Transverse colon (tissue), 4 donors: ENCODE measurements at regions not wholly inside any gene's neighbourhood (a gene's known extent, or its start where the extent isn't known, plus 50 kb on each side); places are given as distances from the start of the nearest gene placed in this dataset.

Experiments
- DNase-seq: peaks from one replicate; pipeline ENCODE4 v3.0.0-alpha.2; 2019
- H3K27ac ChIP-seq, 4 donors: fragments of 200-600 bp; sonication (generic); 2 replicates each; pipeline ENCODE4 v1.5.1; 2016 to 2018; ENCODE audit warnings: inconsistent platforms in 4 of 4
- H3K27me3 ChIP-seq: fragments of 200-600 bp; sonication (generic); 2 replicates; pipeline ENCODE4 v1.5.1; 2017; ENCODE audit warnings: inconsistent platforms
- H3K36me3 ChIP-seq, 4 donors: fragments of 200-600 bp; sonication (generic); 2 replicates each; pipeline ENCODE4 v1.5.1; 2017 to 2019; ENCODE audit warnings: inconsistent platforms in 4 of 4
- H3K4me1 ChIP-seq, 4 donors: fragments of 200-600 bp; sonication (generic); 2 replicates each; pipeline ENCODE4 v1.5.1; 2017 to 2020; ENCODE audit warnings: inconsistent platforms in 4 of 4
- H3K4me3 ChIP-seq, 4 donors: fragments of 200-600 bp; sonication (generic); 1 replicate in 1 of 4; 2 replicates in 3 of 4; pipeline versions ENCODE4 v1.5.1 to v1.6.1; 2017 to 2019; ENCODE audit warnings: inconsistent platforms in 4 of 4
- H3K9me3 ChIP-seq, 2 donors: fragments of 200-600 bp; sonication (generic); 2 replicates each; pipeline ENCODE4 v1.5.1; 2017 to 2019; ENCODE audit warnings: inconsistent platforms in 2 of 2
- EP300 ChIP-seq: sonication (generic); formaldehyde crosslinking; IDR thresholded peaks from one replicate; pipeline ENCODE4 v1.6.1; 2017; ENCODE audit warnings: antibody characterized with exemption, low read depth
- POLR2A ChIP-seq: fragments of 450-650 bp; IDR thresholded peaks from one replicate; pipeline ENCODE4 v1.6.1; 2016; ENCODE audit warnings: antibody characterized with exemption, mild to moderate bottlenecking, moderate library complexity
- POLR2AphosphoS5 ChIP-seq, 3 donors: sonication (generic); formaldehyde crosslinking; IDR thresholded peaks; one replicate each; pipeline ENCODE4 v1.6.1; 2016; ENCODE audit warnings: antibody characterized with exemption in 3 of 3
- WGBS, 2 donors: methylation state at CpG; one replicate each; pipeline ENCODE4 v1.1.5; 2018; ENCODE audit warnings: low coverage in 1 of 2; 5-methylcytosine and 5-hydroxymethylcytosine counted together
- in situ Hi-C, 4 donors: fragments of 200-750 bp; cut with MboI; loops; one replicate each; pipeline versions ENCODE4 v1.15.0 to v1.15.1; 2017; ENCODE audit warnings: low sequenced_read_pairs in 3 of 4, low pct_ligation_motif_present in 1 of 4, low pct_unique_long_range_greater_than_20kb in 1 of 4
- intact Hi-C: fragments of 100-400 bp; cut with DNase I; formaldehyde crosslinking; loops from one replicate; pipeline ENCODE4 v1.15.1; 2023; ENCODE audit warnings: low total_unique reads
- TF ChIP-seq, protein P1 (sequence below), 5 experiments: fragments of 200-600 bp in 3 of 5; fragments of 450-650 bp in 2 of 5; sonication (generic) in 3 of 5; IDR thresholded peaks; 1 replicate in 2 of 5; 2 replicates in 3 of 5; pipeline ENCODE4 v1.5.1; 2016 to 2017; ENCODE audit warnings: antibody characterized with exemption in 5 of 5, inconsistent platforms in 3 of 5, mild to moderate bottlenecking in 2 of 5, moderate library complexity in 1 of 5

DNA sequence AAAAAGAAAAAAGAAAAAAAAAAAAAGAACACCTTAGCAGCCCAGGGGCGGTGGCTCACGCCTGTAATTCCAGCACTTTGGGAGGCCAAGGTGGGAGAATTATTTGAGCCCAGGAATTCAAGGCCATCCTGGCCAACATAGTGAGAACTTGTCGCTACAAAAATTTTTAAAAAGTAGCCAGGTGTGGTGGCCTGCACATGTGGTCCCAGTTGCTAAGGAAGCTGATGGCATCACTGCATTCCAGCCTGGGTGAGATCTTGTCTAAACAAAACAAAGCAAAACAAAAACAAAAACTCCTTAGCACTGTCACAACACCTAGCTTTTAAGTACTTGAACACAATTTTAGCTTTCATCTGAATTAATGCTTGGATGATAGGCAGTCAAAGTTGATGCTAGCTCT lies 86.3 kb upstream of the MKLN1 start:
- intact Hi-C loops (no loop called here), in situ Hi-C loops (no loop called here)
- H3K9me3 ChIP-seq: no peaks in the 10 kb centered on the region
- H3K4me3 ChIP-seq: no peak overlapping the region
- 98 to 100% methylated on average over 2 to 3 of the region's 3 CpGs for WGBS, 2 donors
- no peaks in the 10 kb centered on the region for H3K4me1 ChIP-seq
- no peak overlapping the region for H3K27ac ChIP-seq
- TF ChIP-seq POLR2A: no peak
- no peak for TF ChIP-seq POLR2AphosphoS5 (IDR thresholded peaks at IDR 0.05)
- TF ChIP-seq, protein P1, sequence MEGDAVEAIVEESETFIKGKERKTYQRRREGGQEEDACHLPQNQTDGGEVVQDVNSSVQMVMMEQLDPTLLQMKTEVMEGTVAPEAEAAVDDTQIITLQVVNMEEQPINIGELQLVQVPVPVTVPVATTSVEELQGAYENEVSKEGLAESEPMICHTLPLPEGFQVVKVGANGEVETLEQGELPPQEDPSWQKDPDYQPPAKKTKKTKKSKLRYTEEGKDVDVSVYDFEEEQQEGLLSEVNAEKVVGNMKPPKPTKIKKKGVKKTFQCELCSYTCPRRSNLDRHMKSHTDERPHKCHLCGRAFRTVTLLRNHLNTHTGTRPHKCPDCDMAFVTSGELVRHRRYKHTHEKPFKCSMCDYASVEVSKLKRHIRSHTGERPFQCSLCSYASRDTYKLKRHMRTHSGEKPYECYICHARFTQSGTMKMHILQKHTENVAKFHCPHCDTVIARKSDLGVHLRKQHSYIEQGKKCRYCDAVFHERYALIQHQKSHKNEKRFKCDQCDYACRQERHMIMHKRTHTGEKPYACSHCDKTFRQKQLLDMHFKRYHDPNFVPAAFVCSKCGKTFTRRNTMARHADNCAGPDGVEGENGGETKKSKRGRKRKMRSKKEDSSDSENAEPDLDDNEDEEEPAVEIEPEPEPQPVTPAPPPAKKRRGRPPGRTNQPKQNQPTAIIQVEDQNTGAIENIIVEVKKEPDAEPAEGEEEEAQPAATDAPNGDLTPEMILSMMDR (IDR thresholded peaks at IDR 0.05): no peak
- H3K36me3 ChIP-seq: no peaks in the 10 kb centered on the region
- no peaks in the 10 kb centered on the region for H3K27me3 ChIP-seq
- DNase-seq: no peak

DNA sequence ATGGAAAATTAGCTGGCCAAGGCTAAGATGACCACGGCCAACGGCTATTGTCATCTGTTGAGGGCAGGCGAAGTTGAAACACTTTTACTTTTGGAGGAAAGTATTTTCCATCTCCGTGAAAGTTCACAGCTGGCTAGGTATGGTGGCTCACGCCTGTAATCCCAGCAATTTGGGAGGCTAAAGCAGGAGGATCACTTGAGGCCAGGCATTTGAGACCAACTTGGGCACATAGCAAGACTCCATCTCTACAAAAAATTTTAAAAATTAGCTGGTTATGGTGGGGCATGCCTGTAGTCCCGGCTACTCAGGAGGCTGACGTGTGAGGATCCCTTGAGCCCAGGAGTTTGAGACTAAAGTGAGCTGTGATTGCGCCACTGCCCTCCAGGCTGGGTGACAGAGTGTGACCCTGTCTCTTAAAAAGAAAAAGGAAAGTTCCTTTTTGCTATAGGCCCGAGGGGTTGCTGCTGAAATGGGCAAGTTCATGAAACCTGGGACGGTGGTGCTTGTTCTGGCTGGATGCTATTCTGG lies 85.5 kb upstream of the MKLN1 start:
- WGBS, 2 donors: 92 to 95% methylated on average over 6 to 10 of the region's 10 CpGs
- Histone ChIP-seq H3K27ac (no peak overlapping the region), H3K36me3 (no peaks in the 10 kb centered on the region), H3K27me3 (no peaks in the 10 kb centered on the region), H3K4me3 (no peak overlapping the region), H3K9me3 (no peaks in the 10 kb centered on the region), H3K4me1 (no peaks in the 10 kb centered on the region)
- DNase-seq: no peak
- in situ Hi-C loops (no loop called here), intact Hi-C loops (no loop called here)
- TF ChIP-seq POLR2AphosphoS5 (IDR thresholded peaks at IDR 0.05) (no peak), POLR2A (no peak)
- TF ChIP-seq, protein P1 (IDR thresholded peaks at IDR 0.05): no peak

DNA sequence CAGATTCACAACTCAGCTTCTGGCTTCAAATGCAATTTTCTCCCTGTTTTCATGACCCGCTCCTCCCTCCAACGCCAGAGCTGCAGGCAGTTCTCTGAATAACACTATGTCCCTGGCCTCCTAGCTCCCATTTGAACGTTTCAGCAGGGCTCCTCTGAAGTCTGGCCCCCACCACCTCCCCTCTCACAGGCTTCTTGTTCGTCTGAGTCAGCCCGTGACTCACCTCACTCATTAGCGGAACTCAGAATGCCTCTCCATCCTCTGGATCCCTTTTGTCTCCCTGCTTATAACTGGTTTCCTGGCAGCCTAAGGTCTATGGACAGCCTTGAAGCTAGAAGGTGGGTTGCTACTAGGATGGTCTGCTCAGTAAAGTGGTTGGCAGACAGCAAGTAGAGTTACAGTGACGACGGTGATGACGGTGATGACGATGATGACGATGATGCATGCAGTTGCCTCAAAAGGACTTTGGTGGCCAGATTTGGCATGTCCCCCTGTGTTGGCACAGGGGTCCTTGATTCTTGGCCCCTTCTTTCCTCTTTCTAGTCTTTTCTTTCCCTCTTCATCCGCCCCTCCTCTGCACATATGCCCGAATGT lies 83.3 kb upstream of the MKLN1 start:
- in situ Hi-C loops (no loop called here), intact Hi-C loops (no loop called here)
- Histone ChIP-seq H3K27ac (no peak overlapping the region), H3K9me3 (no peaks in the 10 kb centered on the region), H3K36me3 (no peaks in the 10 kb centered on the region), H3K4me1 (no peaks in the 10 kb centered on the region), H3K27me3 (no peaks in the 10 kb centered on the region), H3K4me3 (no peak overlapping the region)
- peak; percentile 17 for DNase-seq
- TF ChIP-seq EP300 (no peak), POLR2AphosphoS5 (IDR thresholded peaks at IDR 0.05) (no peak), POLR2A (no peak)
- TF ChIP-seq, protein P1 (IDR thresholded peaks at IDR 0.05): no peak
- WGBS, 2 donors: 77 to 83% methylated on average over 11 to 13 of the region's 13 CpGs

- Histone ChIP-seq H3K36me3 (no peaks in the 10 kb centered on the region), H3K9me3 (peaks cover 0 to 7% of the 10 kb centered on the region in 2 donors), H3K4me3 (no peak overlapping the region), H3K4me1 (no peaks in the 10 kb centered on the region), H3K27me3 (no peaks in the 10 kb centered on the region), H3K27ac (peak overlapping the region in 2 of 4 donors; percentile 15 to 44)
- WGBS, 2 donors: 29 to 33% methylated on average over 1 of the region's 1 CpG
- intact Hi-C loops: no loop called here
- in situ Hi-C loops: no loop called here
- peak; percentile 37 for DNase-seq
- TF ChIP-seq EP300: no peak
- TF ChIP-seq, protein P1 (IDR thresholded peaks at IDR 0.05): no peak
- TF ChIP-seq POLR2A: no peak
- TF ChIP-seq POLR2AphosphoS5 (IDR thresholded peaks at IDR 0.05): peak; percentile 20 to 47 (median 47)
These were observed 78.7 kb upstream of the MKLN1 start for GRCh38 chr7:131249003-131249402.
